GM12891 (cell line): ENCODE measurements at regions not wholly inside any gene's neighbourhood (a gene's known extent, or its start where the extent isn't known, plus 50 kb on each side); places are given as distances from the start of the nearest gene placed in this dataset.

ENCODE experiments used
- DNase-seq: peaks from one replicate; pipeline ENCODE4 v3.0.0; 2011; ENCODE audit warnings: low spot score; ENCODE audit not compliant: insufficient read length
- FAIRE-seq: peaks from 2 replicates; lab custom pipeline; 2011; peaks lifted over from hg19 to GRCh38; lab: Jason Lieb, UNC
- PAX5 ChIP-seq: IDR thresholded peaks from 2 replicates; pipeline ENCODE4 v1.6.1; 2011; ENCODE audit warnings: low read length, moderate library complexity, mild to moderate bottlenecking; ENCODE audit not compliant: insufficient read depth, severe bottlenecking
- POLR2A ChIP-seq: IDR thresholded peaks from 2 replicates; pipeline ENCODE4 v1.6.1; 2011; ENCODE audit warnings: low read depth, low read length, control low read depth
- POLR2AphosphoS5 ChIP-seq: IDR thresholded peaks from 2 replicates; pipeline ENCODE4 v1.6.1; 2011; ENCODE audit warnings: low read depth, low read length, control low read depth
- POU2F2 ChIP-seq: IDR thresholded peaks from 2 replicates; pipeline ENCODE4 v1.6.1; 2011; ENCODE audit warnings: low read depth, mild to moderate bottlenecking, control low read depth, low read length, moderate library complexity
- SPI1 ChIP-seq: IDR thresholded peaks from 2 replicates; pipeline ENCODE4 v1.6.1; 2011; ENCODE audit warnings: low read depth, low read length, control low read depth
- TAF1 ChIP-seq: IDR thresholded peaks from 2 replicates; pipeline ENCODE4 v1.6.1; 2011; ENCODE audit warnings: low read depth, low read length, control low read depth

DNA sequence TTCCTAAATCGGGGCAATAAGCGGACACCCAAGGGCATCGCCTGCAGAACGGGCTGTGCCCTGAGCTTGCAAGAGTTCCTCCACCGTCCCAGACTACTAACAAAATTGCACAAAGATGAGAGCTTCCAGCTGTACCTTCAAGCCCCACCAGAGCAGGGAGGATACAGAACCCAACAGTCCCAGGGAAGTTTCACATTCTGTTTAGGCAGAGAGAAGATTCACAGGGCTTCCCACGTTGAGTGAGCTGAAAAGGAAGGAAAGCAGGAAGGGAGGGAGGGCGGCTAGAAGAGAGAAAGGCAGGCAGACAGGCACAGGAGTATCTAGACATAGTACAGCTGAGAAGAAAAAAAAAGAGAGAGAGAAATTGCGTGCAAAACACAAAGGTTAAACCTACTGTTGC lies 112.6 kb upstream of the AFDN start:
- TF ChIP-seq PAX5: no peak
- no peak for TF ChIP-seq POLR2AphosphoS5
- TF ChIP-seq SPI1: no peak
- TF ChIP-seq POLR2A: no peak
- no peak for TF ChIP-seq TAF1
- no peak for TF ChIP-seq POU2F2
- FAIRE-seq: no peak
- DNase-seq: no peak

DNA sequence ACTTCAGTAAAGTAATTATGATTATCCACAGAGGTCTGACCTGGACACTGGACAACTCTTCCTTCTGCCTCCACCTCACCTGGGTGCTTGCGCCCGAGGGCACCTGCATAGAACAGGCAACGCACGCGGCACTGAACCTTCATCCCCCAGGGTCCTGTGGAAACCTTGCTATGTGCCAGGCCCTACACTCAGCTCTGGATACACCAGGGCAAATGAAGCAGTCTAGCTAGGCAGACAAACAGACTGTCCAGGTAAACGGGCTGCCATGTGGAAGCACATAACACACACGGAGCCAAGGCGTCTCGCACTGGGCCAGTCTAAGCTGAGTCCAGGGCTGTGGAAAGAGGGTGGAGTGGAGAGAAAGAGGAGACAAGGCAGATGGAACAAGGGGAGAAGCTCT lies 109.3 kb upstream of the AFDN start:
- no peak for FAIRE-seq
- no peak for TF ChIP-seq POU2F2
- no peak for TF ChIP-seq POLR2AphosphoS5
- no peak for TF ChIP-seq TAF1
- TF ChIP-seq SPI1: no peak
- TF ChIP-seq PAX5: no peak
- TF ChIP-seq POLR2A: no peak
- no peak for DNase-seq

DNA sequence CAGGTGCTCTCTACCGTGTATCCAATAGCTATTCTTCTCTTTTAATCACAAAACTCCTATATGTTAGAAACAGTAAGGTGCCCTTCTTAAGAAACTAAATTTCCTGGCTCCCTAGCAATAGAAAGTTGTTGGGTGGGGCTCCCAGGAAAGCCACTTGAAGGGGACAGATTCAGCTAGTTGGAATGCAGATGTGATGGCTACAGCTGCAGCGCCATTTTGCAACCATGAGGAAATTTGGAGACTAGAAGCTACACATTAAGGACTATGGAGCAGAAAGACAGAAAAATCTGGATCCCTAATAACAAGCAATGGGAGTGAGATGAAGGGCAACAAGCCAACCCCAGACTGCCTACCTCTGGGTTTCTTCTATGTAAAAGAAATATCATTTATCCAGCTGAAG lies 108.8 kb upstream of the AFDN start:
- FAIRE-seq: no peak
- TF ChIP-seq TAF1 (no peak), POLR2A (no peak)

DNA sequence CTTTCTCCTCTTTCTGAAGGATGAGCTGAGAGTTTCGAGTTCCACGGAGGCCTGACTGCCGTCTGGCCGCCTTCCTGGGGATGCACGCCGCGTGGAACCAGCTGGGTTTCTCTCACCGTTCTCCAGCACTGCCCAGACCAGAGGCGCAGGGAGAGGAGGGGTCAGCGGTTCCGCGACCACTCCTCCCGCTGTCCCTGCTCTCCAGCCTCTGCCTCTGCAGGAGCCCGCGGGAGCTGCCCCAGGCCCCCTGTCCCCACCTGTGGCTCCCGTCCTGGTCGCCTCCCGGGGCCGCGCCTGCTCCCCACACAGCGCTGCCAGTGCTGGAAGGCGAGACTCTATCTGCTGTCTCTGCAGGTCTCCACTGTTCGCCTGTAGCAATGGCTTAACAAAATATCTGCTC lies 106.8 kb upstream of the AFDN start:
- FAIRE-seq (no peak), DNase-seq (no peak)
- TF ChIP-seq TAF1: no peak

More for the DNA sequence above, 108.8 kb upstream of the AFDN start:
- no peak for DNase-seq

DNA sequence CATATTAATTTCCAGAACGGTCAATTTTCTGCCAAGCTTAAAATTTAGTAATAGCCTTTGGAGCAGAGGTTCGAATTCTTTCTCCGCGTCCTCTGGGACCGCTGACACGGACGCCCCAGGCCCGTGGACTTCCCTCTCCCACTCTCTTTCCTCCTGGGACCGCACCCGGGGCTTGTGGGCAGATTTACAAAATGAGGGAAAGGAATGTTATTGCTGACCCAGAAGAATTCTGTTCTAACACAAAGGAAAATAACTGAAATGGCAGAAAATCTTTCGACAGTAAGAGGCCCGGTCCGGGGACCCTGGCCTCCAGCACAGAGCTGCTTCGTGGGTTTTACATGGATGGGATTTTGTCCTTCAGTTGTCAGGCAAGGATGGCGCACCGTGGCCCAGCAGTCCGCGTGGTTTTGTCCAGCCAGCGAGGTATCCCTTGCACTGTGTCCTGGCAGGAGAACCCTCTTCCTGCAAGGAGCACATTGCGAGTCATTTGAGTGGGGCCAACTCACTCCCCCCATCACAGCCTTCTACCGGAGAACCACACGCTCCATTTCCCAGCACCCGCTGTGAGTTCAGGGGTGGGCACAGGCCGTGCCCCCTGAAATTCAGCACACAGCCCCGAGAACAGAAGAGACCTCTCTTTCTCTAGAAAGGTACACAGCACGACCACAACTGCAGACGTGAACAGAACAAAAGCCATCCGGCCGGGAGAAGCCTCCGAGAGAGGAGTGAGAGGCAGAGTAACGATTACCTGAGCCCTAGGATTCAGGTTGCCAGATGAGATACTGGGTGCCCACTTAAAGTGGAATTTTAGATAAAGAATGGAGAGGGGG lies 106.0 kb upstream of the AFDN start:
- DNase-seq (no peak), FAIRE-seq (no peak)
- TF ChIP-seq SPI1 (no peak), POLR2A (no peak), TAF1 (no peak), PAX5 (no peak), POU2F2 (no peak), POLR2AphosphoS5 (no peak)

DNA sequence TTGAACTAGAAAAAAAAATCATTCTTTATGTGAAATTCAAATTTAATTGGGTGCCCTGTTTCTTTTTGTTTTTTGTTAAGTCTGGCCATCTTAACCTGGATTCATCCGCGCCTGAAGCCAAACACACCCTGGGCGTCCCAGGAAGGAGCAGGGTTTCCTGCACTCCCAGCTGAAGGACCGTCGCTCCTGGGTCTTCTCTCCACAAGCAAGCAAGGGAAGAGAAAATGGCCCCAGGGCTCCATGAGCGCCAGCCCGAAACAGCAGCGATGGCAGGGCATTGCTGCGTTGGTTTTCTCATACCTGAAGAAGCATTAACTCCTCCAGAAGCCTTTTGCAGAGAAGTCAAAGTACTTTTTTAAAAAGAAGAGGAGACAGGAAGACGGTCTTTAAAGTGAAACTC lies 105.4 kb upstream of the AFDN start:
- FAIRE-seq (no peak), DNase-seq (no peak)
- TF ChIP-seq SPI1: no peak
- TF ChIP-seq TAF1: no peak
- TF ChIP-seq POLR2AphosphoS5: no peak
- TF ChIP-seq PAX5: no peak
- TF ChIP-seq POU2F2: no peak
- no peak for TF ChIP-seq POLR2A

DNA sequence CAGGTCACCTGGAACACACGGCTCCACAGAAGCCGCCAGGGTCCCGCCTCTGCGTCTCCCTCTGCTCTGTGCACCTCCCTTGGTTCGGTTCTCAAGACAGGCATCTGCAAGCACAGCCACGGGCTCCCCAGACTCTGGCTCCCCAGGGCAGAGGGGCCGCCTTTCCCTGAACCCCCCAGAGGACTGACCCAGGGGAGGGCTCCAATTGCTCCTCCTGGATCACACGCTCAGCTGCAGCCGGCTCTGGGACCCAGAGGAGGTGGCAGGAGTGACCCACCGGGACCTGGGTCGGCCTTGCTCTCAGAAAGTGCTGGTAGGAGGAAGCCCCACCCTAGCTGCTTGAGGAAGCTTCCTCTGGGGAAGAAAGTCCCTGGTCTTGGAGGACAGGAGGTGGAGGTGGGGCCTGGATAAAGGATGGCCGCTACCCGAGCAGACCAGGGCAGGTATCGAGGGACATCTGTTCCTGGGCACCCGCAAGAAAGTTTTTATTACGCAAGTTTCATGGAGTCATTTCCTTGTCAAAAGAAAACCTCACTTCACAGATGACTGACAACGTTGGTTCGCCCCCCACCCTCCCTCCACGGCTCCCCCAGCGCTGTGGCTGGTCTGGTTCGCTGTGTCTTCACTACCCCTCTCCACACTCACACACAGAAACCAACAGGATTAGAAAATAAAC lies 103.9 kb upstream of the AFDN start:
- TF ChIP-seq PAX5: no peak
- no peak for TF ChIP-seq POU2F2
- no peak for TF ChIP-seq TAF1
- TF ChIP-seq POLR2AphosphoS5: no peak
- TF ChIP-seq SPI1: no peak
- TF ChIP-seq POLR2A: no peak
- DNase-seq (no peak), FAIRE-seq (no peak)

DNA sequence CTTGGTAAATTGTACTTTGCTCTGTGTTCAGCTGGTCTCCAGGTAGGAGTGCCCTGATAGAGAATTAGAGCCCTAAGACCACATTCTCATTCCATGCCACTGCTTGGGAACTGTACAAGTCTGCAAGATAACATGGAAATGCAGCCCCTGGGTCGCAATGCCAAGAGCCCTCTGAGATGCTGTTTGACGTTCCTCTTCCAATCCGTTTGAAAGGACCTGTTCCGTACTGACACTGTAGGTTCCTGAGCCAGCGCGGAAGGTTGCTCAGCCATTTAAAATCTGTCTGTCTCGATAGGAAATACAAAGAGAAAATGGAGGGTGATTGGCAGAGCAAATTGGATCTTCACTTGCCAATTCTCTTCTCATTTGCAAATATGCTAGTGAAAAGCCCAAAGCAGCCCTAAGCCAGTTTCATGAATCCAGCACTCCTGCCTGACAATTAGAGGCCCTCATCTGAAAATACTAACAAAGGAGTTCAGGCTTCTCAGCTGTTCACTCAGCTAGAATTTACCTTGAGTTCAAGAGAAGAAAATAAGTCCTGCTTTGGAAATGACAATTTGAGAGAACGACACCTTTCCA lies 100.6 kb upstream of the AFDN start:
- TF ChIP-seq POU2F2: no peak
- no peak for TF ChIP-seq POLR2AphosphoS5
- TF ChIP-seq POLR2A: no peak
- no peak for TF ChIP-seq SPI1
- no peak for TF ChIP-seq PAX5
- TF ChIP-seq TAF1: no peak
- DNase-seq: no peak
- no peak for FAIRE-seq

DNA sequence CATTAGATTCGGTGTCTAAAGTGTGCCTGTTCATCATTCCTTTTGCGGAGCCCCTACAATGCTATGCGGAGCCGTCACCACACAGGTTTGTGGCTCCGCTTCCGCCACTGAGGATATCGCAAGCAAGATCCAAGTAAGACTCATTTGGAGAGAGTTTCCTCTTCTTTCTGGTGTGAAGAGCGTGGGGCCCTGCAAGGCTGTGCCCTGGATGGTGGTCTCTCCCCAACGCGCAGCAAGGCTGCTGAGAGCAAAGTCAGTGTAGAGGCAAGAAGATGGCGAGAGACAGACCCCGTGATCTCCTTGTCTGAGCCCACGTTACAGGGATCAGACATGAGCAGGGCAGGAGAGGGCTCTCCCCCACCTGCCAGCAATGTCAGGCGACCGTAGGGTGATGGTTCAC lies 96.3 kb upstream of the AFDN start:
- TF ChIP-seq SPI1: no peak
- FAIRE-seq (no peak), DNase-seq (no peak)

DNA sequence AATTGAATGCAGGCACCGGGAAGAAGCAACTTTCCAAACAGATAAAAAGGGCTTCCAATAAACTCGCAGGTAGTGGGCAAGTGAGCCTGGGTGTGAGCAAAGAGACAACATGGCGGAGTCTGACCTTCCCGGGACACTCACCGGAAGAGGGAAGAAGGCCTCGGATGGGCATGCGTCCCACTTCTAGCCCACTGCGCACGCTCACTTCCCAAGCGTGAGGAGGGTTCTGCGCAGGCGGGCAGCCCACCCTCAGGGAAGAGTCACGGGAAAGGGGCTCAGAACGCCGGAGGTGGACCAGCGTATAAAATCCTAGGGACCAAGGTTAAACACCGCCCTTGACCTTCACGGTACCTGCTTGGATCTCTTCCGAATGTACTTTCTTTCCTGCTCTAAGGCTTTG lies 95.5 kb upstream of the AFDN start:
- FAIRE-seq (no peak), DNase-seq (no peak)
- TF ChIP-seq SPI1: no peak
- no peak for TF ChIP-seq POLR2A
- no peak for TF ChIP-seq TAF1
- no peak for TF ChIP-seq PAX5
- TF ChIP-seq POLR2AphosphoS5: no peak
- TF ChIP-seq POU2F2: no peak
